WI38 (cell line): ENCODE measurements at regions not wholly inside any gene's neighbourhood (a gene's known extent, or its start where the extent isn't known, plus 50 kb on each side); places are given as distances from the start of the nearest gene placed in this dataset.

Experiments used
- H3K4me3 ChIP-seq: 2 replicates; pipeline ENCODE4 v1.5.1; 2011; ENCODE audit warnings: low read depth, mild to moderate bottlenecking, control low read depth, low read length
- TF ChIP-seq, protein P1 (sequence below): IDR thresholded peaks from 2 replicates; pipeline ENCODE4 v1.5.1; 2012; ENCODE audit warnings: low read depth, mild to moderate bottlenecking, control low read depth, low read length

DNA sequence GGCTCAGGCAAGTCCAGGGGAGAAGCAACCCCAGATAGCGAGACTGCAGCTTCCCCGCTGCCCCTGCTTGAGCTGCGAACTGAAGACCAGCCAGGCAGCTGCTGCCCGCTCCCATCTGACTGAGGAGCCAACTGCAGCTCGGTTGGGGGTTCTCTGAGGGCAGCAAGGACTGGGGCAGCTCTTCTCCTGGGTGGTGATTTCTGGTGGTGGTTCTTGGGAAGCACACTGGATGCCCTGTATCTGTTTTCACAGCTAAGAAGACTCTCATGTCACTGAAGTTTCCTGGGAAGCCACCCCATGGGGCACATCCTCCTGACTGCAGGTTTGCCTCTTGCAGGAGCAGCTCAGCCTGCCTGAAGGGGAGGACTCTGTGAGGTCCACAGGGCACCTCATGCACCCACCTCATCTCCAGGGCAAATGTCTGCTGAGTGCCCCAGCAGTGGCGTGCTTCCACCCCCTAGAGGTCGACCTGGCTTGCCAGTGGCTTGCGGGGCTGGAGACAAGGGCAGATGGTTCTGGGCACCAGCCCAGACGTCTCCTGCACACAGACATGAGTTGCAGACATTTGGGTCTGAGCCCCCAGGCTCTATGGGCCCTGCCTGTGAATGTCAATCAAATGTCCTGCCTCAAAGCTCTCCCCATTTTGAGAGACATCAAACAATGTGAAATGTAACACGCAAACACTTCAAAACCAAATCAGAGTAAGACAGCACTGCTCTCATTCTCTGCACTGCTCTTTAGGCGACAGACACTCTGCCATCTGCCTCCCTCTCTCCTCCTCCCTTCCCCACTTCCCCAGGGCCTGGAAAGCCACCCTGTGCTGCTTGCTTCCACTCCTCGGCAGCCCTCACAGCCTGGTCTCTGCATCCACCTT is 800.9 kb downstream of the BRD1 start:
- no peak overlapping the region for H3K4me3 ChIP-seq
- TF ChIP-seq, protein P1, sequence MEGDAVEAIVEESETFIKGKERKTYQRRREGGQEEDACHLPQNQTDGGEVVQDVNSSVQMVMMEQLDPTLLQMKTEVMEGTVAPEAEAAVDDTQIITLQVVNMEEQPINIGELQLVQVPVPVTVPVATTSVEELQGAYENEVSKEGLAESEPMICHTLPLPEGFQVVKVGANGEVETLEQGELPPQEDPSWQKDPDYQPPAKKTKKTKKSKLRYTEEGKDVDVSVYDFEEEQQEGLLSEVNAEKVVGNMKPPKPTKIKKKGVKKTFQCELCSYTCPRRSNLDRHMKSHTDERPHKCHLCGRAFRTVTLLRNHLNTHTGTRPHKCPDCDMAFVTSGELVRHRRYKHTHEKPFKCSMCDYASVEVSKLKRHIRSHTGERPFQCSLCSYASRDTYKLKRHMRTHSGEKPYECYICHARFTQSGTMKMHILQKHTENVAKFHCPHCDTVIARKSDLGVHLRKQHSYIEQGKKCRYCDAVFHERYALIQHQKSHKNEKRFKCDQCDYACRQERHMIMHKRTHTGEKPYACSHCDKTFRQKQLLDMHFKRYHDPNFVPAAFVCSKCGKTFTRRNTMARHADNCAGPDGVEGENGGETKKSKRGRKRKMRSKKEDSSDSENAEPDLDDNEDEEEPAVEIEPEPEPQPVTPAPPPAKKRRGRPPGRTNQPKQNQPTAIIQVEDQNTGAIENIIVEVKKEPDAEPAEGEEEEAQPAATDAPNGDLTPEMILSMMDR, result no peak

DNA sequence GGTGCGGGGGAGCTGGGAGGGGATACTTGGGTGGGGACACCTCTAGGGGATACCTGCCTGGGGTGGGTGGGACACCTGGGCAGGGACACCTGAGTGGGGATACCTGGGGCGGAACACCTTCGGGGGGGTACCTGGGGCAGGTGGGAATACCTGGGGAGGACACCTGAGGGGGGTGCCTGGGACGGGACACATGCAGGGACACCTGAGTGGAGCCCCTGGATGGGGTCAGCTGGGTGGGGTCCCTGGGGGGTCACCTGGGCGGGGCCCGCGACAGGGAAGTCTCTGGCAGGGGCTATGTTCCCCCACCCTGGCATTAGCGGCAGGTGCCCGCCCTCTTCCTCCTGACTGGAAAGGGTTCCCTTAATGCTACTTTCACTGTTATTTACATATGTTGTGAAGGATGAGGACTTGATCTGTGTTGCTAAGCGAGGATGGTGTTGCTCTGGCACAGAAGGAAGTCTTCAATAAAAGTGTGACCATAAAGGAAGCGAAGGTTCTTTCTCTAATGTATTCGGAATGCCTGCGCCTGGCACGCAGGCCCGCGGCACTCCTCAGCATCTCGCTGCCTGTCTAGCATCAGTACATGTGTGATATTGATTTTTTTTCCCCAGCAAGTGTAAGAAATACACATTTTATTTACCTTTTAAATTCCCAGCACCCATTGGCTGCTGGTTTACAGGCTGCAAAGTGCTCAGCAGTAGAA is 801.7 kb downstream of the BRD1 start:
- TF ChIP-seq, protein P1, result no peak
- H3K4me3 ChIP-seq, result no peak overlapping the region

DNA sequence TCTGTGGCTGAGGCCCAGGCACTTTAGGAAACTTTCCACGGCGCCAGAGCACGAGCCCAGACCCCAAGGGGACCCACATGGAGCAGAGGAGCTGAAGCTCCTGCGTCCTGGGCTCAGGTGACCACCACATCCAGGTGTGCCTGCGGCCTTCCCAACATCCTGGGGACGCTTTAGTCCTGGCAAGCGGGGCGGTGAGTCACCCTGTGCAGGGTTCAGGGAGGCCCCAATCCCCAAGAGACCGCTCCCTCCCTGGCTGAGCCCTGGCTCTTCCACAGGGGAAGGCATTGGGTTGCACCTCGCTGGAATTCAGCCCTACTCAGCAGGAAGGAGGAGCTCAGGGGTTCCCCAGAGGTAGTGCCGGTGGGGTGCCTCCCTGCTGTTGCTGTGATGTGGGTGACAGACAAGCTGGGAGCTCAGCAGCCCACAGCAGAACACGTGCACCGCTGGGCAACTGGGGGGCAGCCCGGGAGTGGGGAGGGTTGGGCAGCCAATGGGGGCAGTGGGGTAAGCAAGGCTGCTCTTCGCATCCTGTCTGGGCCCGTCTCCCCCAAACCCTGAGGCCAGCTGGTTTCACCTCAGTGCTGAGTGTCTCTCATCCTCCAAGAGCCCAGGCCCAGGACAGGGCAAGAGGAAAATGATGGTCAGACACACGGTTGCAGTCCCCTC is 802.8 kb downstream of the BRD1 start:
- no peak overlapping the region for H3K4me3 ChIP-seq
- TF ChIP-seq, protein P1, result no peak

DNA sequence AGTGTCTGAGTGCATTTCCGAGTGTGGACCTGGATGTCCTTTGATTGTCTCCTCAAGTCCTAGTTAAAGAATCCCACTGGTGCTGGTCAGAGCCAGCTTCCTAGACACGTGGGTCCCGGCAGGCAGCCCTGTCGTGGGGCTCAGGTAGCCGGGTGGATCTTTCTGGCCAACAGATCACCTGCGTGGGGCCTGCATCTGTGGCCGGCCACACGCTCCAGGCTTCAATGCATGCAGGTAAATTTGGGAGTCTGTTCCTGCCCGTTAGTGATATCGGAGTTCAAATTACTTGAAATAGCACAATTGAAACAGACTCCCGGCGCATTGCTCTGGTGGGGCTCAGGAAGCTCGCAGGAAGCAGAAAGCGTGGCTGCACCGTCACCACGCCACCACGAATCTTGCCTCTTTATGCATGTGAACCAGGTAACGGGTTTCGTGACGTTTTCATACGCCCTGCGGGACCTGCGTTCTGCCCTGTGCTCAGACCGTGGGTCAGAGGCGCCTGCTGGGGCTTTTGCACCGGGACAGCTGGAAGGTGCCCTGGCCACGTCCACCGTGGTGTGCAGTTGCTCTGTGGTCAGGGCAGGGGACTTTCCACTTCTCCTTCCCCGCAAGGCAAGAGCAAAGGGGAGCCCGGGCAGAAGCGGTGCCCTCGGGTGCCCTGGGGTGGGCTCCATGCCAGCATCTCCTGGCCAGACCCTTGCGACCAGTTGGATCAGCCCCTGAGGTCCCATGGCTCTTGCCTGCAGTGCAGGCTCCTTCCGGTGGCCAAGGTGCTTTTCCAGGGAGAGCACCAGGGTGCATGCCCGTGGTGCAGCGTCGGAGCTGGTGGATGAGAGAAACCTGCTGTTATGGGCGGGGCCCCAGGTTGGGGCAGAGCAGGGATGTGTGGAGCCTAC is 803.5 kb downstream of the BRD1 start:
- TF ChIP-seq, protein P1, result no peak
- H3K4me3 ChIP-seq, result no peak overlapping the region

DNA sequence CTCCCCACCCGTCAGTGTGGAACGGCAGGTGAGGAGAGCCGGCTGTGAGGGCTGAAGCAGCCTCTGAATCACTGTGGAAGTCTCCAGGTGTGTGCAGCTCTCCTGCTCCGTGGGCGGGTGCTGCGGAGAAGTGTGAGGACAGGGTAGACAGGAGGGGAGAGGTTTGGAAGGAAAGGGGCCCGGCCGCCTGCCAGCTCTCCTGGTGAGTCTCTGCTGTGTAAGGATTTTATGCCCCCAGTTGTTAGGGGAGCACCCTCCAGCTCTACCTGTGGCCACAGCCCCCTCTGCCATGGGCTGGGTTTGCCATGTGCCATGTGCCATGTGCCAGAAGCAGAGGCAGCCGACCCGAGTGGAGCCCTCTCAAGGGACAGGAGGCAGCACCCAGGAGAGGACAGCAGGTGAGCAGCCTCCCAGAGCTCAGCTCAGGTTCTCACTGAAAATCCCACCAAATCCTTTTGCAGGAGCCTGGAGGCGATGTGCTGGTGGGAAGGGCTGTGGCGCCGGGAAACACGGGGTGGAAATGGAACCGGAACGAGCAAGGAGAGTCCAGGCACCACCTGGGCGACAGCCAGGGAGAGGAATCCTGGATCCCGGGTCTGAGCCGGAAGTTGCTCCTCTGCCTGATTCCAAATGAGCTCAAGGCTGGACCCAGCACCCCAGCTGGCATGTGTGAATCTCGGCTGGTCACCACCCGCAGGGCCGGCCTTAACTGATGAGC is 804.4 kb downstream of the BRD1 start:
- TF ChIP-seq, protein P1, result no peak
- no peak overlapping the region for H3K4me3 ChIP-seq

DNA sequence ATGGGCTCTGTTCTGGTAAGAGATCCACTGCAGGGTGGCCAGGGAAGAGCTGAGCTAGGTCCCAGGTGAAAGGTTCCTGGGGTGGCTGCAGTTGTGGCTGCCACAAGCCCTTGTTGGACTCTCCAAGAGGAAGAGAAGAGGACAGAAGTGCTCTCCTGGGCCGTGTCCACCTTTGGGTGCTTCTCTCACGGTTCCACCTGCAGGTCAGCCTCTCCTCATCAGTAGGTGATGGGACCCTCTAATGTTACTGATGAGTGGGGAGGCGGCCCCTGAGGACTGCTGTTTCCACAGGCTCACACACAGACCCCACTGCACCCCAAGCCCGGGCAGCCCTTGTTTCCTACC is 804.9 kb downstream of the BRD1 start:
- no peak overlapping the region for H3K4me3 ChIP-seq
- TF ChIP-seq, protein P1, result no peak
